Urothelium cell line (cell line): ENCODE measurements at regions not wholly inside any gene's neighbourhood (a gene's known extent, or its start where the extent isn't known, plus 50 kb on each side); places are given as distances from the start of the nearest gene placed in this dataset.
"Not testable (repeated sequence)": the region's sequence is repeated elsewhere in the genome, so short reads cannot be mapped to it uniquely, and the experiment has no call there.

Experiments
- DNase-seq: peaks from one replicate; pipeline ENCODE4 v3.0.0; 2011; ENCODE audit warnings: low spot score, mixed read lengths
- FAIRE-seq: peaks from 2 replicates; lab custom pipeline; 2011; peaks lifted over from hg19 to GRCh38; lab: Jason Lieb, UNC

GRCh38 chr5:154653764-154654485 lies 101.3 kb upstream of the LARP1 start:
- FAIRE-seq, result no peak

GRCh38 chr5:154653418-154653763 lies 101.8 kb upstream of the LARP1 start:
- DNase-seq (no peak), FAIRE-seq (no peak)

More at GRCh38 chr5:154653764-154654485, 101.3 kb upstream of the LARP1 start:
- DNase-seq, result no peak

- FAIRE-seq (no peak), DNase-seq (peak; percentile 27)
Observed at GRCh38 chr5:154652746-154653417, 102.3 kb upstream of the LARP1 start.

GRCh38 chr5:154651795-154652194 lies 103.4 kb upstream of the LARP1 start:
- FAIRE-seq, DNase-seq: not testable (repeated sequence)

GRCh38 chr5:154648706-154649105 lies 106.5 kb upstream of the LARP1 start:
- FAIRE-seq (no peak), DNase-seq (no peak)

- no peak for FAIRE-seq
Observed at GRCh38 chr5:154648229-154648628, 106.9 kb upstream of the LARP1 start.

GRCh38 chr5:154647761-154648145 lies 107.4 kb upstream of the LARP1 start:
- no peak for FAIRE-seq
- DNase-seq, result no peak

More at GRCh38 chr5:154648229-154648628, 106.9 kb upstream of the LARP1 start:
- DNase-seq, result no peak

GRCh38 chr5:154647114-154647760 lies 107.9 kb upstream of the LARP1 start:
- DNase-seq (no peak), FAIRE-seq (no peak)

GRCh38 chr5:154646745-154647113 lies 108.4 kb upstream of the LARP1 start:
- no peak for DNase-seq
- no peak for FAIRE-seq

- DNase-seq, result no peak
- no peak for FAIRE-seq
Observed at GRCh38 chr5:154644745-154645411, 110.3 kb upstream of the LARP1 start.

GRCh38 chr5:154642499-154643245 lies 112.5 kb upstream of the LARP1 start:
- peak; percentile 29 for DNase-seq
- FAIRE-seq, result no peak

- not testable (repeated sequence) for FAIRE-seq, DNase-seq
Observed at GRCh38 chr5:154640213-154640831, 114.9 kb upstream of the LARP1 start.

- not testable (repeated sequence) for FAIRE-seq, DNase-seq
Observed at GRCh38 chr5:154636786-154637185, 118.4 kb upstream of the LARP1 start.

GRCh38 chr5:154636271-154636670 lies 118.9 kb upstream of the LARP1 start:
- not testable (repeated sequence) for DNase-seq, FAIRE-seq

- FAIRE-seq, DNase-seq: not testable (repeated sequence)
Observed at GRCh38 chr5:154633744-154634143, 121.4 kb upstream of the LARP1 start.

GRCh38 chr5:154631141-154631540 lies 124.0 kb upstream of the LARP1 start:
- FAIRE-seq, result no peak
- no peak for DNase-seq

GRCh38 chr5:154630410-154630809 lies 124.8 kb upstream of the LARP1 start:
- DNase-seq (no peak), FAIRE-seq (no peak)

- DNase-seq (no peak), FAIRE-seq (no peak)
Observed at GRCh38 chr5:154628685-154629084, 126.5 kb upstream of the LARP1 start.

- FAIRE-seq (no peak), DNase-seq (no peak)
Observed at GRCh38 chr5:154627698-154628678, 127.2 kb upstream of the LARP1 start.
